Ishikawa (cell line): ENCODE measurements at regions not wholly inside any gene's neighbourhood (a gene's known extent, or its start where the extent isn't known, plus 50 kb on each side); places are given as distances from the start of the nearest gene placed in this dataset.

Experiments
- CREB1 ChIP-seq: IDR thresholded peaks from 2 replicates; pipeline ENCODE4 v1.6.1; 2012; ENCODE audit warnings: low read depth
- RAD21 ChIP-seq: IDR thresholded peaks from 2 replicates; pipeline ENCODE4 v1.6.1; 2012; ENCODE audit warnings: low read depth

- no peak for TF ChIP-seq CREB1
- no peak for TF ChIP-seq RAD21
These were observed 61.2 kb upstream of the FRY start for GRCh38 chr13:31970231-31970930.
